ENCODE measurements at regions not wholly inside any gene's neighbourhood (a gene's known extent, or its start where the extent isn't known, plus 50 kb on each side); places are given as distances from the start of the nearest gene placed in this dataset.

DNA sequence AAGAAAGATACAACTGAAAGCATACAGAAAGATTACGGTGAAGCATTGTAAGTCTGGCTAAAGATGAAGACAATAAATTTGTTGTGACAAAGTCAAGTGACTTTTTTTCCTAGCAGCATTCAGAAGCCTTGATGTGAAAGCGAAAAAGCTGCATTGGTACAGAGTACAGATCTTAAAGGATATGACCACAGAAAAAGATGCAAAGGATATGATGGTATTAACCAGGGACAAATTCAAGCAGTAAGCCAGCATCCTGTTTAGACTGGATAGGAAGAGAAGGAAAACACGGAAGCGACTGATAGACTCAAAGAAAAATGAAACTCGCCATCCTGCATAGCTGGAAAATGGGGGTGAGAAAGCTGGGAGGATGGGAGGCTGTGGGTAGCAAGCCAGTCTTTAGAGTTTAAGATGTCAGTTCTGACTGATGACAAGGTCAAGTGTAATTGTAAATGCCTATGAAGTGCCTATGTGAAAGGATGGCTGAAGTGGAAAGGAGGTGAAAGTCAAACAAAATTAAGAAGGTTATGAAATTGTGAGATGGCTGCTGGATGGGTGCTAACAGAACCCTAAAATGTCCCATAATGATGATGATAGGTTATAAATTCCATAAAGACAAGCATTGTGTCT, 92.4 kb downstream of the PHLDA1 start:
- peak overlapping the region in 1 of 4 experiments; percentile 2 for H3K4me3 ChIP-seq (replicated peaks in 1 of 4; ENCODE audit: control extremely low read depth in 1 of 4, insufficient read depth in 1 of 4, low read depth in 3 of 4, low read length in 4 of 4)
- peak overlapping the region; percentile 27 for H3K27ac ChIP-seq (ENCODE audit: insufficient read depth, low read length)
- no peak overlapping the region for H3K9ac ChIP-seq (ENCODE audit: insufficient read depth, low read length)
- H4K20me1 ChIP-seq (ENCODE audit: control insufficient read depth, extremely low read depth, insufficient read depth, low read length), result no peaks in the 10 kb centered on the region
- H3K36me3 ChIP-seq (ENCODE audit: control insufficient read depth, insufficient read depth, low read length), result no peaks in the 10 kb centered on the region
- H3K4me1 ChIP-seq (ENCODE audit: control insufficient read depth, extremely low read depth, insufficient read depth, low read length), result peaks cover 6% of the 10 kb centered on the region
- TF ChIP-seq CTCF (conservative IDR thresholded peaks at IDR 0.05 in 1 of 2, IDR thresholded peaks at IDR 0.05 in 1 of 2; ENCODE audit: low read depth in 1 of 2, low read length in 2 of 2) (no peak), EZH2 (IDR thresholded peaks at IDR 0.05; ENCODE audit: low read length, missing control alignments) (no peak)
- peak overlapping the region; percentile 66 for H3K4me2 ChIP-seq (ENCODE audit: extremely low read depth, insufficient read depth, low read length)
- H2AFZ ChIP-seq (ENCODE audit: low read length), result peak overlapping the region; percentile 68
- H3K79me2 ChIP-seq (ENCODE audit: control insufficient read depth, insufficient read depth, low read length), result no peaks in the 10 kb centered on the region
- H3K9me3 ChIP-seq (ENCODE audit: control insufficient read depth, insufficient read depth, low read depth, low read length), result no peaks in the 10 kb centered on the region
- peak in 1 of 2 donors; percentile 29 for DNase-seq (ENCODE audit: low read depth in 2 of 2)
- H3K27me3 ChIP-seq (ENCODE audit: control insufficient read depth, insufficient read depth, low read length), result no peaks in the 10 kb centered on the region

DNA sequence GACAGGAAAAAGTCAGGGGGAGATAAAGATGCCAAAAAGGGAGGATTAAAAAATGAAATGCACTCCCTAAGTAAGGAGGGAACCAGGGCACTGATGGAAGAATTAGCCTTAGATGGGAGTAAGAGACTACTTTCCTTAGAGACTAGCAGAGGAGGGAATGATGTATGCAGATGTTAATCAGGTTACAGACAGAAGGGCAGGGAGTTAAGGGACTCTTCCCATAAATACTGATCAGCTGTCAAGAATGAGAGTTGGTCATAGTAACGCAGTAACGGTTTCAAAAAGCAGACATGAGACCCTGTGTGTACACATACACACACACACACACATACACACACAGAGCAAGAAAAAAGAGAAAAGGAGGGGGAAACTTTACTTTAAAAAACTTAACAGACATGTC, 93.4 kb downstream of the PHLDA1 start:
- Histone ChIP-seq H3K27ac (ENCODE audit: insufficient read depth, low read length) (no peak overlapping the region), H4K20me1 (ENCODE audit: control insufficient read depth, extremely low read depth, insufficient read depth, low read length) (no peaks in the 10 kb centered on the region), H3K79me2 (ENCODE audit: control insufficient read depth, insufficient read depth, low read length) (no peaks in the 10 kb centered on the region), H3K4me2 (ENCODE audit: extremely low read depth, insufficient read depth, low read length) (no peak overlapping the region), H3K36me3 (ENCODE audit: control insufficient read depth, insufficient read depth, low read length) (no peaks in the 10 kb centered on the region), H3K27me3 (ENCODE audit: control insufficient read depth, insufficient read depth, low read length) (no peaks in the 10 kb centered on the region), H3K9me3 (ENCODE audit: control insufficient read depth, insufficient read depth, low read depth, low read length) (no peaks in the 10 kb centered on the region), H3K4me1 (ENCODE audit: control insufficient read depth, extremely low read depth, insufficient read depth, low read length) (peaks cover 8% of the 10 kb centered on the region), H2AFZ (ENCODE audit: low read length) (peak overlapping the region; percentile 13), H3K9ac (ENCODE audit: insufficient read depth, low read length) (no peak overlapping the region), H3K4me3 (replicated peaks in 1 of 4; ENCODE audit: control extremely low read depth in 1 of 4, insufficient read depth in 1 of 4, low read depth in 3 of 4, low read length in 4 of 4) (no peak overlapping the region)
- DNase-seq (ENCODE audit: low read depth in 2 of 2), result peak in 1 of 2 donors; percentile 17
- TF ChIP-seq CTCF (conservative IDR thresholded peaks at IDR 0.05 in 1 of 2, IDR thresholded peaks at IDR 0.05 in 1 of 2; ENCODE audit: low read depth in 1 of 2, low read length in 2 of 2) (no peak), EZH2 (IDR thresholded peaks at IDR 0.05; ENCODE audit: low read length, missing control alignments) (no peak)

GRCh38 chr12:75937486-75937885, 94.1 kb downstream of the PHLDA1 start:
- no peaks in the 10 kb centered on the region for H4K20me1 ChIP-seq (ENCODE audit: control insufficient read depth, extremely low read depth, insufficient read depth, low read length)
- H3K27ac ChIP-seq (ENCODE audit: insufficient read depth, low read length), result no peak overlapping the region
- no peak for TF ChIP-seq EZH2 (IDR thresholded peaks at IDR 0.05; ENCODE audit: low read length, missing control alignments)
- no peak for TF ChIP-seq CTCF (conservative IDR thresholded peaks at IDR 0.05 in 1 of 2, IDR thresholded peaks at IDR 0.05 in 1 of 2; ENCODE audit: low read depth in 1 of 2, low read length in 2 of 2)
- DNase-seq (ENCODE audit: low read depth in 2 of 2), result no peak
- H3K27me3 ChIP-seq (ENCODE audit: control insufficient read depth, insufficient read depth, low read length), result no peaks in the 10 kb centered on the region
- H3K4me1 ChIP-seq (ENCODE audit: control insufficient read depth, extremely low read depth, insufficient read depth, low read length), result peaks cover 11% of the 10 kb centered on the region
- no peak overlapping the region for H2AFZ ChIP-seq (ENCODE audit: low read length)
- no peaks in the 10 kb centered on the region for H3K79me2 ChIP-seq (ENCODE audit: control insufficient read depth, insufficient read depth, low read length)
- no peaks in the 10 kb centered on the region for H3K36me3 ChIP-seq (ENCODE audit: control insufficient read depth, insufficient read depth, low read length)
- H3K4me3 ChIP-seq (replicated peaks in 1 of 4; ENCODE audit: control extremely low read depth in 1 of 4, insufficient read depth in 1 of 4, low read depth in 3 of 4, low read length in 4 of 4), result no peak overlapping the region
- no peak overlapping the region for H3K4me2 ChIP-seq (ENCODE audit: extremely low read depth, insufficient read depth, low read length)
- H3K9me3 ChIP-seq (ENCODE audit: control insufficient read depth, insufficient read depth, low read depth, low read length), result no peaks in the 10 kb centered on the region
- H3K9ac ChIP-seq (ENCODE audit: insufficient read depth, low read length), result no peak overlapping the region
